Activated CD4-positive, CD25-positive, alpha-beta regulatory T cell treated with anti-CD3 and anti-CD28 coated beads, Interleukin-2, amount 50 U/mL, for 72 hours (primary cell): ENCODE measurements at regions not wholly inside any gene's neighbourhood (a gene's known extent, or its start where the extent isn't known, plus 50 kb on each side); places are given as distances from the start of the nearest gene placed in this dataset.
"Not testable (repeated sequence)": the region's sequence is repeated elsewhere in the genome, so short reads cannot be mapped to it uniquely, and the experiment has no call there.

Experiments used
- DNase-seq: peaks from one replicate; pipeline ENCODE4 v3.0.0; 2021

DNA sequence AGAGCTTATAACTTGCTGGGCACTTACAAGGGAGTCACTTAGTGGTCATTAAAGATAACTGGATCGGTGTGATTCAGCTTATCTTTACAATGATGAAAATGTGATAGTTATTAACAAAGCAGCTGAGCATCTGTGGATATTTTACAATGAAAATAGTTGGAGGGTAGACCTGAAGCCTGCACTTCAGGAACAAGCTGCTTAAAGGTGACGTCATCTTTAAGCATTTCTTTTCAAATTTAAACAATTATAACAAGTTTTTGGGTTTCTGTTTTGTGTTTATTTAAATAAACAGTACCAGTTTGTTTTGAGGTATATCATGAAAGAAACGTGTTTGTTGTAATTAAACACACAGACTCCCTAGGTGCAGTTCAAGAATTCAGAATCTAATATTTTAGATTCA lies 513.9 kb downstream of the ZNF516 start:
- no peak for DNase-seq

DNA sequence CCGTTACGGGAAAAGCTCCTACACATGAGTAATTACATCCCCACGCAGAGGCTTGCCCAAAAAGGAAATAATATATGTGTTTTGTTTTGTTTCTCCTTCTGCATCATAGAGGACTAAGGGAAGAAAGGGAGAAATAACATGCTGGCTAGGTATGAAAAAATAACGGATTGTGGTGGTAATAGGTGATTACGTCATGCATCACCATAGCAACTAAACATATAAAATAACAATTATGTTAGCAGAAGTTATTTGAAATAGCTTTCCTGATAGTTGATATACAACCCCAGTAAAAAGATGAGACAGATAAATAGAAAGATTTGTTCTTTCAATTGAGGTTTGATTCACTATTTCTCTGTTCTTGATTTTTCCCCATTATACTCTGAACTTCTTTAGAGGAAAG lies 518.0 kb downstream of the ZNF516 start:
- no peak for DNase-seq

DNA sequence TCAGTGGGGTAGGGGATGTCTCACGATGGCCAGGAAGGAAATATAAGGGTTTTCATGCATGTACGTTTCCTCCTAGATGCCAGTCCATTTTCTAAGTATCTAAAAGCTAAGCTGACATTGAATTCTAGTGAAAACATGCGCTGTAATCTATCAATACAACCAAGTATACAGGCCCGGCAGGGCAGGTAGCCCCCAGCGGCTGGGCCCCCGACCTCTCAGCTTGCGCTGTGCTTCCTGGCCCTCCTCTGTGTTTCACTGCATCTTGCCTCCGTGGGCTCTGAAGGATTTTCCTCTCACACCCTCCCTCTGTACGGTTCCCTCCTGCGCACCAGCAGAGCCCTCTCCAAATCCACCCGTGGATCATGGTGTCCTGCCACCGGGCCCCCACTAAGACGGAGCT lies 524.8 kb downstream of the ZNF516 start:
- no peak for DNase-seq

DNA sequence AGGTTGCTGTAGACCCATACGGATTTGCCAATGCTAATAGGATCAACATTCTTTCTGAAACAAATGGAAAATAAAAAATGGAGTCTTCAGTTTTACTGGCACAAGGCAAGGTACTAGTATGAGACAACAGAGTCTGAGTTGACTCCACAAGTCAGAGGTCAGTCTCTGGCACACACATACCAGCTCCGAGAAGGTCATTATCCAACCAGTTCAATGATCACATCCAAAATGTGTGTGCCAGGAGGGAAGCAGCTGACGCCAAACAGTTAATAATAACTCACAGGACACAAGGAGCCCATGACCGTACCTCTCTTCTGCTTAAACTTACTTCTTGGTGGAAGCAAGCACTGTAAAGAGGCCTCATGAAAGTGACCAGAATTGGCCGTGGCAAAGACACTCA lies 528.6 kb downstream of the ZNF516 start:
- no peak for DNase-seq

DNA sequence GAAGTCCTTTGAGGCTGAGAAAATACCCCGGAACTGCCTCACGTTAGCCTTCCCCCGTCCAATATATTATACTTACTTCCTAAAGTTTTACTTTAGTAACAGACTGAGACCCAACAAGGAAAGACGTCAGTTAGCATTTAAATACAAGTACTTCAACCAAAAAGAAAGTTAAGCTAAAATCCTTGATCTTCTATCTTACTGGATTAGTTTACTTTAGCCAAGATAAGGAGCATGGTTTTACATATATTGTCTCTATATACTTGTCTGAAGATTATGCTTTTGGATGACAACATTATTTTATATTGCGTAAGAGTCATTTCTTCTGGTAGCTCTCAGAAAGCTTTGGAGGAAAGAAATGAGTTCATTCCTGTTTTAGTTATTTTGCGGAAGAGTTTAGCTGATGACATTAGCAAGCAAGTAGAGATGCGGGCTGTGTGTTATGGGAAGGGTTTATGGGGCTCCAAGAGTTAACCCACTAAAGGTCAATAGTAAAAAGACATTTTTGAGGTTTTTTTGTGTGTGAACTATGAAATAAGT lies 532.9 kb downstream of the ZNF516 start:
- DNase-seq: no peak

DNA sequence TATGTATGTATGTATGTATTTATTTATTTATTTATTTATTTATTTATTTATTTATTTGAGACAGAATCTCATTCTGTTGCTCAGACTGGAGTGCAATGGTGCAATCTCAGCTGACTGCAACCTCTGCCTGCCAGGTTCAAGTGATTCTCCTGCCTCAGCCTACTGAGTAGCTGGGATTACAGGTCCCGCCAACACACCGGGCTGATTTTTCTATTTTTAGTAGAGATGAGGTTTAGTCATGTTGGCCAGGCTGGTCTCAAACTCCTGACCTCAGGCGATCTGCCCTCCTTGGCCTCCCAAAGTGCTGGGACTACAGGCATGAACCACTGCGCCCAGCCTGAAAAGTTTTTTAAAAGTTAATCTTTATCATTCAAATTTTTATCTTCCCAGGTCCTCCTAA lies 532.9 kb upstream of the SMIM21 start:
- not testable (repeated sequence) for DNase-seq

DNA sequence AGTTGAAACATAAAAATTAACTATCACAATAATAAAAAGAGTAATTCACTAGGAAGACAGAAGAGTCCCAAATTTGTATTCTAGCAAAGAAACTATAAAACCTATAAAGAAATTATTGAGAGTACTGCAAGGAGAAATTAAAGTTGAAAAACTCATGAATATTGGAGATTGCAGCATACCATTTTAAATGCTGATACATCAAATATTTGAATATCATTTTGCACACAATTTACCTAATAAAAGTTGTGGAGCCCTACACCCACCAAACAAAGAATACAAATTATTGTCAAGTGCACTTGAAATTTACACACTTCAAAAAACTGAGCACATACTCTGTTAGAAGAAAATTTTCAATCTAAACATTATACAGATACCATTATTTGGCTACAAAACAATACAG lies 531.6 kb upstream of the SMIM21 start:
- DNase-seq: no peak

DNA sequence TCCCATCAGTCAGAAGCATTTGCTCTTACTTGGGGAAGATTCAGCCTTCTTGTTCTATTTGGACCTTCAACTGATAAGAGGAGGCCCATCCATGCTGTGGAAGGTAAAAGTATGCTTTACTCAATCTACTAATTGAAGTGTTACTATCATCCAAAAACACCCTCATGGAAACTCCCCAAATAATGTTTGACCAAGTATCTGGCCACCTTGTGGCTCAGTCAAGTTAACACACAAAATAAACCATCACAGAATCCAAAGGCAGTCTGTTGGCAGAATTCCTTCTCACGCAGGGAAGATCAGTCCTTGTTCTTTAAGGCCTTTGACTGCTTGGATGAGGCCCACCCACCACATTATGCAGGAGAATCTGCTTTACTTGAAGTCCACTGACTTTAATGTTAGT lies 531.2 kb upstream of the SMIM21 start:
- DNase-seq: no peak

DNA sequence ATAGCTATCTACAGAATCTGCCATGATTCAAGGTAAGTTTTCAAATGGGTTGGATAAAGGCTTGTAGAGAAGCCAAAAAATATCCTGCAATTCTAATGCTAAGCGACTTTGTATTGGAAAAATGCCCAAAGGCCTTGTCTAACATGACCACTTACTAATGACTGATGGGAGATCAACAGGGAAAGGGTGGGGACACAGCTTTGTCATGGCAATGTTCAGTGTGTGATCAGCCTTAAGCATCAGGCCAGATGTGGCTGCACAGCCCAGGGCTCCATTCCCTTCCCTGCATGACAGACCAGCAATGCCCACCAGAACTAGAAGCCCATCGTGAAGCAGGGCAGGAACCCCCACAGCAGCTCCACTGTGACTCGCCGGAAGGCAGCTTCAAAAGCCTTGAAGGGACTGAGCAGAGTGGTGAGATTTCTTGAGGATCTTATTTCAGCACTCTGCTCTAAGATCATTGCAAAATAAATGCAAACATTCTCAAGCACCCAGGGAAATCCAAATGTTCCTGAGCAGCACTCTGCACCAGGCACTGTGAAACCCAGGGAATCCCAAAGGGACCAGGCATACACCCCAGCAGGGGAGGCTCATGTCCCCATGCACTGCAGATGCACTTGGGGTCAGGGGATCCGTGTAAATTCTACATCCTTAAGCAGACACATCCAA lies 517.9 kb upstream of the SMIM21 start:
- DNase-seq: no peak

DNA sequence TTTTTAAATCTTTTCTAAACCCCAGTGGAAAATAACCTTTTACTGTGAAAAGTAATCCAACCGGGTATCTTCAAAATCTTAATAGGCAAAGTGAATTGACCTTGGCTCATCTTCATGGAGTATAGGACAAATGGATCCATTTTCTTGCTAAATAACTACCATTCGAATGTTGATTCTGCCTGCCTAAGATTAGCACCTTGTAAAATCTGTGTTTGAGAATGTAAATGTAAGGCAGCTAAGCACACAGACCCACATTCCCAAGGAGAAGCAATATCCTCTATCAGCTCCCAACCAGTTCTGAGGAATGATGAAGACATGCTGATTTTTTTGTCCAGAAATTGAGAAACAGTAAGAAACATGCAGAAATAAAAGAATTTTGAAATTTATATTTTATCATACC lies 509.8 kb upstream of the SMIM21 start:
- DNase-seq: no peak

DNA sequence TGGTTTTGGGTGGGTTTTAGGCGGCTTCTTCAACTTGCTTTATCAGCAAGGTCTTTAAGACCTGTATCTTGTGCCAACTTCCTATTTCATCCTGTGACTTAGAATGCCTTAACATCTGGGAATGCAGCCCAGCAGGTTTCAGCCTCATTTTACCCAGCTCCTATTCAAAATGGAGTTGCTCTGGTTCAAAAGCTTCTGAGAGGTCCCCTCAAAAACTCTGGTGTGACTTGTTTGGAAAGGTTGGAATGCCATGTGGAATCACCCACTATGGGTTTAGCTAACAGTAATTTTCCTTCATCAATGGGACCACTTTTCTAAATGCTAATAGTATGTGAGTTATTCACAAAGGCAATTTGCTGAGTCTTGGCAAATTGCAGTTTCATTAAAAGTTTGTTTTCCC lies 509.4 kb upstream of the SMIM21 start:
- DNase-seq: no peak

DNA sequence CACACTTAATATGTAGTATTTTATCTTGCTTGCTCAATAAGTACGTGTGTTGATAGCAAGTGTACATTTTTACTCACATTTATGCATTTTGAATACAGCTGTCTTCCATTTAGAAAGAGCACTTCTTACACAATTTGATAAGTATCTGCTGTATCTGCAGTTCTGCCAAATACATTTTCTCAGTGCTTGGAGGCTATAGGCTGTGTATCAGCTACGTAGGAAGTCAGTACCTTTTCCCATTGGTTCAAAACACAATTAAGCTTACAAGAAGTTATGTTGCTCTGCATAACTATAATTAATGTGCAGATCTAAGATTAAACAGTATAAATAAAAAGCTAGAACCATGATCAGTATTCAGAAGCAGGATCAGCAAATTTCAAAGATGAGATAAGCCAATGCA lies 503.6 kb upstream of the SMIM21 start:
- no peak for DNase-seq

DNA sequence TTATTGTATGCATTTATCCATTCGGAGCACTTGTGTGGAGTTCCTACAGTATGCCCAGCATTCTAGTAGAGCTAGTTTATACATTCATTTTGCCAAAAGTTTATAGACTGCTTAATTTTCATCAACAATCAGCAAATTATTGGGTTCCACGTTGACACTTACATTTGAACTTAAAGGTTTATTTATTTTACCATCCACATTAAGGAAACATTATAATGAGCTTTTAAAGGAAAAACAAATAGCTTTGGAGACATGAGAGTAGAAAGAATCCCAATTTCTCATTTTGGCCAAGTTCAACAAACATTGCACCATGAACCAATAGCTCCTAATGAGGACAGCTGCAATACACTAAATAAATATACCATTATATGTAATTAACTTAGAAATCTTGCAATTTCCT lies 501.2 kb upstream of the SMIM21 start:
- DNase-seq: no peak

DNA sequence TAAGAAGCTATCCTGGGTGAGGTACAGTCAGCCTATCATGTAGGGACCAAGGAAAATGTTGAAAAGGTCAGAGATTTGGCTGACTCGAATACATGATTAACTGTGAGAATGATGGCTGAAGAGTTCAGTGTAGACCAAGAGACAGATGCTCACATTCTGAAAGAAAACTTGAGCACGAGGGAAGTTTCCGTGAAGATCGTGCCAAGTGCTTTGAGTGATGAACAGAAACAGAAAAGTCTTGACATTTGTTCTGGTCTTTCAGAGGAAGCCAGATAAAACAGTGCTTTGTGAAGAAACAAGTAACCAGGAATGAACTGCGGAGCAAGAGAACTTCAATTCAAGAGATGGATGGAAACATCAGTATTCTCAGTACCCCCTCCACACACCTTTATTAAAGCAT lies 500.3 kb upstream of the SMIM21 start:
- no peak for DNase-seq

DNA sequence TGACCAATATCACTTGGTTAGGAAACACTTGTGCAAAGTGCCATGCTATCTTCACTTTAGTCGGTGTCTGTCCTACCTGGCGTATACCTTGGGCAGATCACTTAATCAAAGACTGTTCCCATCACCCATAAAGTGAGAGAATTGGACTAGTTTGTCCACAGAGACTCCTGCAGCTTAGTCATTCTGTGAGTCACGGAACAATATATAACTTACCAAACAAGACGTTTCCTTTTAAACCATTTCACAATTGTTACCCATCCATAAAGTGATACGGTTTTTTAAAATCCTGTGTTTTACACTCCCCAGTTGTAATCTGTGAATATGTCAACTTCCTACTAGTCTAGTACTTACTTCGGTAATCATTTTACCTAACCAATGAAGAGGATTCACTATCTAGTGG lies 499.3 kb upstream of the SMIM21 start:
- DNase-seq: no peak

DNA sequence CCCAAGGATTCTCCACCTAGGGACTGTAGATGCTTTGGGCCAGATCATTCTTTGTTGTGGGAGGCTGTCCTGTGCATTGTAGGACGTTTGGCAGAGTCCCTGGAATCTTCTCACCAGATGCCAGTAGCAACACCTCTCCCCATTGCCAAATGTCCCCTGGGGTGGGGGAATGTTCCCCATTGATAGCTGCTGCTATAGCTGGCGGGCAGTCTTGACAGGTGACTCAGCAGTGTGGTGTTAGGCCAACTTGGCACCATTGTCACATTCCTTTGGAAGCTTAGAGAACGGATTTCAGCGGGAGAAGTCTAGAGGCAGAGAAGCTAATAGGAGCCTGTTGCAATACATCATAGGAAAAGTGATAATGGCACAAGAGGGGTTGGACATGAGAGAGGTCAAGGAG lies 495.7 kb upstream of the SMIM21 start:
- no peak for DNase-seq

DNA sequence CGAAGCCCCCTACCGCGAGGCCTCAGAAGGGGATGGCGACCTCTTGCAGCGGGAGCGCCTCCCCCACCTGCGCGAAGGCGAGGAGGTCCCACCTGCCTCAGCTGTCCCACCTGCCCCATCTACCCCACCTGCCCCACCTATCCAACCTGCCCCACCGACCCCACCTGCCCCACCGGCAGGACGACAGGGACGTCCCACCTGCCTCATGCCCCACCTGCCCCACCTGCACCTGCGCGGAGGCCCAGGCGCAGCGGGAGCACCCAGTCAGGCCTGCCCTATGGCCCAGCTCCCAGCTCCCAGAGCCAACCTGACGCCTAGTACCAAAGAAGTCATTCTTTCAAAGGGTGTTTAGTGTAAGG lies 489.1 kb upstream of the SMIM21 start:
- no peak for DNase-seq

DNA sequence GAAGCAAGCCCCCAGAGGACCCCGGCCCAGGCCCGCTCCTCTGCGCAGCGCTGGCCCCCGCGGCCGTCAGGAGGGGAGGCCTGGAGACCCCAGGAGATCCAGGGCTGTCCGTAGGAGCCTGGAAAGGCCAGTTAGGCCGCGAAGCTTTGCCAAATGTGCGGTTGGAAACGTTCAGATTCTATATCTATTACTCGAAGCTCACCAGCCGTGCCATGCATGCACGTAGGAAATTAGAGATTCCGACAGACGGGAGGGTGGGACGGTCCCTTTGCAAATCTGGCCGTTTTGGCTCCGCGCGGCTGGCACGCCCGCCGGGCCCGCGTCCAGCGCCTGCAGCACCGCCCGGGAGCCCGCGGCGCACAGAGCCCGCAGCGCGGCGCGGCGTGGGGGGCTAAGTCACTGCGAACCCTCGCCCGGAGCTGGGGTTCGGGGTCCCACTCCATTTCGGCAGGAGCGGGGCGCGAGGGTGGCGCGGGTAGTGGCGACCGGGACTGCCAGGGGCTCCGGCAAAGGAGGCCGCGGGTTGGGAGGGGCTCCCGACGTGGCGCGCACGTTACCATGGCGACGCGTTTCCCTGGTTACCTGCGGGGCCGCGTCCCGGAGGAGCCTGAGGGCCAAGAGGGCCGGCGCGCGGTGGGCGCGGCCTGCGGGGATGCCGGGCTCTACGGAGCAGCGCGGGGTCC lies 488.6 kb upstream of the SMIM21 start:
- no peak for DNase-seq

DNA sequence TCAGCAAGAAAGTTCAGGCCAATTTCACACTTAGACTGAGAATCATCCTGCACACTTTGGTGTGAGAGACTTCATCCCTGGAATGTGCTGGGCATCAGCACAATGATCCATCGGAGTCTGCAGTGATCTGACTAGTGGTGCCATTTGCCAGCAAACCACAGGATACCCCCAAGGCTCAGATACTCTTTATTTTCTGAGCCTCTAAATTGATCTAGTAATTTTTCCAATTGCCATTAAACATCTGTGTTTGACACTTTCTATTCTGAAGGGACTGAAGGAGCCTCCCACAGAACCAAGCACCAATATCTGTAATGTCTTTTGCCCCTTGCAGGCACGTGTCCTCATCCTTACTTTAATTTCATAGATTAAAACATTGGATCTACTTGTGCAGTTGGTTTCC lies 485.3 kb upstream of the SMIM21 start:
- DNase-seq: no peak

DNA sequence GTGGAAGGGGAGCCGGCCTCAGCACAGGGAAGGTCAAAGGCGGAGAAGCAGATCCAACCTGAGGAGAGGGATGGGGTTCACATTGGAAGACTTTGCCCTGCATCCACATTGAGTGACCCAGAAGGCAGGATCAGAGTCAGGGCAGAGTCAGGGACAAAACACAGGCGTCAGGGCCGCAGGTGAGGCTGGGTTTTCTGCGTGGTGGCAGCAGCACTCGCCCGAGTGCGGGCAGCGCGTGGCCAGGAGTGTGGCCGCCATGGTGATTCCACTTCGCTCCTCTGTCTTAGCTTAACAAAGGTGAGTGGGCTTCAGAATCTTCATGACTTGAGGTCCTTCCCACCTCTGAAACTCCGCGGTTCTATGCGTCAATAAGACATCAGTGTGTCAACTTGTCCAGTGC lies 476.9 kb upstream of the SMIM21 start:
- DNase-seq: no peak

DNA sequence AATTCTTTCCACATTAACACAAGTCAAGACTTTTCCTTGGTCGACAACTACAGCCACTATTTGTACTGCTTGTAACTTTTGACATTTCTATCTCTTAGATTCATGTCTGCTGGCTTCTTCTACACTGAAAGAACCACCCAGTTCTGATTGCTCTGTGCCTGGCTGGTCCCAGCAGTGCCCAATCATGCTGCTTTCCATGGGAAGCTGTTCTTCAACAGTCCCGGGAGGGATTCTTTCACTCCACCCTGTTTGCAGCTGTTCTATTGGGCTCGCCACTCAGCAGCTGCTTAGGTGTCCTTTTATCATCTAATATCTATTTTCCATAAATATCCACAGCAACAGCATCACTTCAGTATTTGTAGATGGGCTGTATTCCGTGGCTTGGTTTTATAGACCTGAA lies 471.1 kb upstream of the SMIM21 start:
- DNase-seq: no peak

DNA sequence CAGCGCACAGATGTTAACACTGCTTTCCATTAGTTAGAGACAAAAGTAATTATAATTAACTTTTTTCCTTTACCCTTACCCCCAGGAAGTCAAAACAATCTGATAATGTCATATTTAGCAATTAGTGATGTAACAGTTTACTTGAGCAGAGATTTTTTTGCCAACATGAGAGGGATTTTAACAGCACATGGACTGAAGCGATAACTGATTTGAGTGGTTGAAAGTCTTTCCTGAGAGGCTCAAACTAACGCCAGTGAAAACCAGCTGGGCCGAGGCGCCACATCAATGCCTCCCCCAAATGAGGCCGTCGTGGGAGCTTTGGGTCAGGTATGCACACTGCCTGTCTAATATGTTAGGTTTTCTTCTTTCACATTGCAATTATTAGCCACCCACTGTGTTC lies 469.9 kb upstream of the SMIM21 start:
- DNase-seq: no peak

DNA sequence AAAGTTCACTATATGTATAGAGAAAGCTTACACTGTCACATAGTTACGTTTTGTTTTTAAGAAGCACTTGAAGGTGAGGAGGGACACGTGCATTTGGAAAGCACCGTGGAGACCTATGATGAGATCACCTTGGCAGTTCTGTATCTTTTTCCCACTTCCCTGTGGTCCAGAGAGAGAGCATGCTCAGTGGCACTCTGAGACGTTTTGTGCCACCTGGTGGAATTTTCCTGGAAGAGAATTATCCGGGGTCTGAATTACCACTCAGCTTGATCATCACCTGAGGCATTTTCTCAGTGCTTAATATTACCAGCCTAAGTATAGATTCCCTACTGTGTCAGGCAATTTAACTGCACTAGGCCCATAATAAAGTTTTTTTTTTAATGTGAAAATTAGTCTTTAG lies 469.4 kb upstream of the SMIM21 start:
- no peak for DNase-seq

DNA sequence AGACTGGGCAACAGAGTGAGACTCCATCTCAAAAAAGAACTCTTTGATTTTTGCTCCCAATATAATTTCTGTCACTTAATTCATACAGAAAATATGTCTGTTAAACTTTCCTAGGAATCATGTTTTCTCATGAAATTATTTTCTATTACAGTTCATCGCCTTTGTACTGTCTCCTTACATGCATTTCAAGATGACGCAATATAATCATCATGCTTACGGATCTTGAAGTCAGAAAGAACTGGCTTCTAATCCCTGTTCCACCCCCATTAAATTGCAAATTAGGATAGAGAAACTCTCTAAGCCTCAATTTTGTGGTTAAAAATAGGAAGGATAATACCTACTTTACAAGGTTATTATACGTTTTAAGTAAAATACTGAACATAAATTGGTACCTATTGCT lies 467.6 kb upstream of the SMIM21 start:
- DNase-seq: no peak

DNA sequence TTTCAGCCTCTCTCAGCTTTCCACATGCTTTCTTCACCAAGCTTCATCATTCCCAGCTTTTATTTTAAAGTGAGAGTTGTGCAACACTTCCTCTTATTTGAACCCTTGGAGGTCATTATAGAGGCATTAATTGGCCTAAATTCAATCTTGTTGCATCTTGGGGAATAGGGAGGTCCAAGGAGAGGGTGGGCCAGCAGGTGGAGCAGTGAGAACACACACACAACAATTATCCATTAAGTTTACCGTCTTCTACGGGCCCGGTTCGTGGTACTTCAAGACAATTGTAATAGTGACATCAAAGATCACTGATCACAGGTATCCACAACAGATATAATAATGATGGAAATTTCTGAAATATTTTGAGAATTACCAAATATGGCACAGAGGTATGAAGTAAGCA lies 457.2 kb upstream of the SMIM21 start:
- no peak for DNase-seq
